ENCODE measurements at regions not wholly inside any gene's neighbourhood (a gene's known extent, or its start where the extent isn't known, plus 50 kb on each side); places are given as distances from the start of the nearest gene placed in this dataset.

- DNase-seq (ENCODE audit: low read depth, low spot score) = no peak
Measured at GRCh38 chr7:17396692-17397091, 98.2 kb downstream of the AHR start.

- DNase-seq (ENCODE audit: low read depth, low spot score) = no peak
Measured at GRCh38 chr7:17401791-17402627, 103.6 kb downstream of the AHR start.

GRCh38 chr7:17402628-17403278 is 104.3 kb downstream of the AHR start:
- no peak for DNase-seq (ENCODE audit: low read depth, low spot score)

- no peak for DNase-seq (ENCODE audit: low read depth, low spot score)
Measured at GRCh38 chr7:17404006-17404405, 105.6 kb downstream of the AHR start.

- DNase-seq (ENCODE audit: low read depth, low spot score) = peak; percentile 63
Measured at GRCh38 chr7:17405786-17406185, 107.3 kb downstream of the AHR start.

- DNase-seq (ENCODE audit: low read depth, low spot score) = no peak
Measured at GRCh38 chr7:17406738-17407137, 108.3 kb downstream of the AHR start.

GRCh38 chr7:17407229-17407628 is 108.8 kb downstream of the AHR start:
- DNase-seq (ENCODE audit: low read depth, low spot score) = no peak

GRCh38 chr7:17408245-17408903 is 109.9 kb downstream of the AHR start:
- peak; percentile 73 for DNase-seq (ENCODE audit: low read depth, low spot score)

- DNase-seq (ENCODE audit: low read depth, low spot score) = no peak
Measured at GRCh38 chr7:17408904-17409290, 110.4 kb downstream of the AHR start.

- no peak for DNase-seq (ENCODE audit: low read depth, low spot score)
Measured at GRCh38 chr7:17411922-17412321, 113.5 kb downstream of the AHR start.

- no peak for DNase-seq (ENCODE audit: low read depth, low spot score)
Measured at GRCh38 chr7:17412883-17413282, 114.4 kb downstream of the AHR start.

GRCh38 chr7:17415955-17416354 is 117.5 kb downstream of the AHR start:
- DNase-seq (ENCODE audit: low read depth, low spot score) = peak; percentile 76

- DNase-seq (ENCODE audit: low read depth, low spot score) = peak; percentile 49
Measured at GRCh38 chr7:17420308-17421015, 122.0 kb downstream of the AHR start.

GRCh38 chr7:17421941-17422340 is 123.5 kb downstream of the AHR start:
- DNase-seq (ENCODE audit: low read depth, low spot score) = no peak

GRCh38 chr7:17422966-17423365 is 124.5 kb downstream of the AHR start:
- DNase-seq (ENCODE audit: low read depth, low spot score) = peak; percentile 85

GRCh38 chr7:17427924-17428323 is 129.5 kb downstream of the AHR start:
- peak; percentile 20 for DNase-seq (ENCODE audit: low read depth, low spot score)

- DNase-seq (ENCODE audit: low read depth, low spot score) = no peak
Measured at GRCh38 chr7:17429579-17429978, 131.1 kb downstream of the AHR start.

- DNase-seq (ENCODE audit: low read depth, low spot score) = no peak
Measured at GRCh38 chr7:17432793-17433192, 134.3 kb downstream of the AHR start.

- DNase-seq (ENCODE audit: low read depth, low spot score) = no peak
Measured at GRCh38 chr7:17434191-17434590, 135.7 kb downstream of the AHR start.

- no peak for DNase-seq (ENCODE audit: low read depth, low spot score)
Measured at GRCh38 chr7:17434841-17435692, 136.6 kb downstream of the AHR start.

GRCh38 chr7:17436126-17436525 is 137.7 kb downstream of the AHR start:
- no peak for DNase-seq (ENCODE audit: low read depth, low spot score)
